A549 (cell line): ENCODE measurements at regions not wholly inside any gene's neighbourhood (a gene's known extent, or its start where the extent isn't known, plus 50 kb on each side); places are given as distances from the start of the nearest gene placed in this dataset.

Source experiments
- ATAC-seq, 2 experiments: fragments of 200-7000 bp in 1 of 2; fragments of >200 bp in 1 of 2; cut with Nextera tagmentation in 1 of 2; cut with Tn5 transposase in 1 of 2; 3 replicates each; pipeline versions ENCODE4 v1.8.0 to v1.9.1; 2018 to 2020; ENCODE audit warnings: mild to moderate bottlenecking in 1 of 2, moderate library complexity in 1 of 2
- CTCF ChIA-PET: fragments of 300-600 bp; sonication (Branson Sonifier 250); formaldehyde crosslinking; extraction: SDS; loops from one replicate; lab custom pipeline; 2021; ENCODE audit warnings: antibody characterized with exemption, inconsistent platforms; lab: Yijun Ruan, JAX
- POLR2A ChIA-PET: fragments of 350-600 bp; formaldehyde crosslinking; extraction: SDS; loops from one replicate; lab custom pipeline; 2021; ENCODE audit warnings: antibody characterized with exemption, inconsistent platforms; lab: Yijun Ruan, JAX
- DNase-seq, 2 experiments: peaks; one replicate each; pipeline versions ENCODE4 v3.0.0 to v3.0.0-alpha.2; 2011 to 2016; ENCODE audit warnings: low read depth in 1 of 2, low spot score in 1 of 2
- FAIRE-seq: peaks from 2 replicates; lab custom pipeline; 2011; peaks lifted over from hg19 to GRCh38; lab: Jason Lieb, UNC
- H3K27ac ChIP-seq, 2 experiments: fragments of >200 bp; sonication (Bioruptor Twin); formaldehyde crosslinking; 3 replicates each; pipeline ENCODE4 v1.5.1; 2016 to 2017
- H3K4me1 ChIP-seq: fragments of >200 bp; sonication (Bioruptor Twin); formaldehyde crosslinking; 3 replicates; pipeline ENCODE4 v1.6.1; 2016
- H3K4me2 ChIP-seq: fragments of >200 bp; sonication (Bioruptor Twin); formaldehyde crosslinking; 3 replicates; pipeline ENCODE4 v1.6.1; 2016
- H3K4me3 ChIP-seq: fragments of >200 bp; sonication (Bioruptor Twin); formaldehyde crosslinking; 3 replicates; pipeline ENCODE4 v1.5.1; 2016
- H3K9me3 ChIP-seq: fragments of >200 bp; sonication (Bioruptor Twin); formaldehyde crosslinking; 3 replicates; pipeline ENCODE4 v1.6.1; 2016
- CBX2 ChIP-seq: fragments of 200-600 bp; sonication (generic); IDR thresholded peaks from 2 replicates; pipeline ENCODE4 v1.6.1; 2016; ENCODE audit warnings: low read depth, mild to moderate bottlenecking, borderline replicate concordance
- CBX8 ChIP-seq: fragments of 200-600 bp; sonication (generic); IDR thresholded peaks from 2 replicates; pipeline ENCODE4 v1.6.1; 2016
- CHD4 ChIP-seq: fragments of 200-600 bp; sonication (generic); IDR thresholded peaks from 2 replicates; pipeline ENCODE4 v1.6.1; 2016; ENCODE audit warnings: antibody characterized with exemption, mild to moderate bottlenecking, borderline replicate concordance
- CTCF ChIP-seq: fragments of >200 bp; sonication (Bioruptor Twin); formaldehyde crosslinking; IDR thresholded peaks from 3 replicates; pipeline ENCODE4 v1.5.1; 2016
- E2F6 ChIP-seq: IDR thresholded peaks from 2 replicates; pipeline ENCODE4 v1.6.1; 2012; ENCODE audit warnings: low read depth, borderline replicate concordance
- EHF ChIP-seq: fragments of 250-450 bp; sonication (Bioruptor Pico); IDR thresholded peaks from 2 replicates; pipeline ENCODE4 v1.5.0; 2020; ENCODE audit warnings: mild to moderate bottlenecking
- EP300 ChIP-seq, 2 experiments: fragments of >200 bp; sonication (Bioruptor Twin); formaldehyde crosslinking; IDR thresholded peaks; 2 replicates in 1 of 2; 3 replicates in 1 of 2; pipeline ENCODE4 v1.6.1; 2016 to 2017
- ESRRA ChIP-seq: fragments of 150-350 bp; IDR thresholded peaks from 2 replicates; pipeline ENCODE4 v1.6.1; 2014; ENCODE audit warnings: mild to moderate bottlenecking, low read length, borderline replicate concordance
- FOXS1 ChIP-seq: fragments of 250-450 bp; sonication (Bioruptor Pico); IDR thresholded peaks from 2 replicates; pipeline ENCODE4 v1.5.0; 2020; ENCODE audit warnings: mild to moderate bottlenecking, moderate library complexity
- HEYL ChIP-seq: fragments of 250-450 bp; sonication (Bioruptor Pico); IDR thresholded peaks from 2 replicates; pipeline ENCODE4 v1.8.0; 2021; ENCODE audit warnings: mild to moderate bottlenecking, moderate library complexity
- HOXA7 ChIP-seq: fragments of 250-450 bp; sonication (Bioruptor Pico); IDR thresholded peaks from 2 replicates; pipeline ENCODE4 v1.5.0; 2020; ENCODE audit warnings: mild to moderate bottlenecking, moderate library complexity
- HOXB5 ChIP-seq: fragments of 250-450 bp; sonication (Bioruptor Pico); IDR thresholded peaks from 2 replicates; pipeline ENCODE4 v1.5.0; 2020; ENCODE audit warnings: mild to moderate bottlenecking, moderate library complexity
- JUN ChIP-seq, 2 experiments: fragments of >200 bp; sonication (Bioruptor Twin); formaldehyde crosslinking; IDR thresholded peaks; 2 replicates in 1 of 2; 3 replicates in 1 of 2; pipeline ENCODE4 v1.6.1; 2016 to 2017
- MYC ChIP-seq: IDR thresholded peaks from 2 replicates; pipeline ENCODE4 v1.6.1; 2012; ENCODE audit warnings: mild to moderate bottlenecking, inconsistent platforms, low read length, improper control_type of control experiment, borderline replicate concordance
- NPAS2 ChIP-seq: fragments of 250-450 bp; sonication (Bioruptor Pico); IDR thresholded peaks from 2 replicates; pipeline ENCODE4 v1.8.0; 2022; ENCODE audit warnings: mild to moderate bottlenecking, moderate library complexity, borderline replicate concordance
- PBX3 ChIP-seq: IDR thresholded peaks from 2 replicates; pipeline ENCODE4 v1.6.1; 2012
- POLR2A ChIP-seq: IDR thresholded peaks from 2 replicates; pipeline ENCODE4 v1.6.1; 2012; ENCODE audit warnings: mild to moderate bottlenecking, low read length
- POLR2AphosphoS2 ChIP-seq: conservative IDR thresholded peaks from 2 replicates; pipeline ENCODE4 v1.6.1; 2012; ENCODE audit warnings: low read length, improper control_type of control experiment, inconsistent platforms
- RAD21 ChIP-seq, 2 experiments: fragments of >200 bp in 1 of 2; sonication (Bioruptor Twin) in 1 of 2; formaldehyde crosslinking in 1 of 2; IDR thresholded peaks in 1 of 2; conservative IDR thresholded peaks in 1 of 2; 2 replicates in 1 of 2; 3 replicates in 1 of 2; pipeline ENCODE4 v1.6.1; 2012 to 2018; ENCODE audit warnings: inconsistent platforms in 1 of 2
- RARB ChIP-seq: fragments of 250-450 bp; sonication (Bioruptor Pico); IDR thresholded peaks from 2 replicates; pipeline ENCODE4 v1.8.0; 2021; ENCODE audit warnings: mild to moderate bottlenecking, moderate library complexity
- REST ChIP-seq: fragments of 200-600 bp; sonication (generic); IDR thresholded peaks from 2 replicates; pipeline ENCODE4 v1.6.1; 2016; ENCODE audit warnings: antibody characterized with exemption, mild to moderate bottlenecking, moderate library complexity
- RFX5 ChIP-seq: fragments of 450-650 bp; IDR thresholded peaks from 2 replicates; pipeline ENCODE4 v1.7.1; 2014; ENCODE audit warnings: antibody characterized with exemption, mild to moderate bottlenecking, moderate library complexity
- SREBF2 ChIP-seq: fragments of 450-650 bp; IDR thresholded peaks from 2 replicates; pipeline ENCODE4 v1.6.1; 2014; ENCODE audit warnings: mild to moderate bottlenecking, moderate library complexity
- TFCP2L1 ChIP-seq: fragments of 250-450 bp; sonication (Bioruptor Pico); IDR thresholded peaks from 2 replicates; pipeline ENCODE4 v1.5.0; 2021; ENCODE audit warnings: mild to moderate bottlenecking
- TP53 ChIP-seq: fragments of 250-450 bp; sonication (Bioruptor Pico); IDR thresholded peaks from 2 replicates; pipeline ENCODE4 v1.5.0; 2021; ENCODE audit warnings: mild to moderate bottlenecking, moderate library complexity
- USF2 ChIP-seq: fragments of 450-650 bp; IDR thresholded peaks from 2 replicates; pipeline ENCODE4 v1.6.1; 2014; ENCODE audit warnings: antibody characterized with exemption
- WGBS: methylation state at CpG from one replicate; pipeline ENCODE4 v1.1.6; 2017; ENCODE audit errors: missing lambda C conversion rate; 5-methylcytosine and 5-hydroxymethylcytosine counted together

GRCh38 chr16:5526826-5527225 is 429.2 kb upstream of the EEF2KMT start:
- DNase-seq, result no peak
- WGBS, result 29% methylated on average over 8 of the region's 8 CpGs
- no peak for FAIRE-seq

GRCh38 chr16:5523829-5524228 is 426.2 kb upstream of the EEF2KMT start:
- Histone ChIP-seq H3K4me1 (no peaks in the 10 kb centered on the region), H3K4me2 (no peak overlapping the region), H3K4me3 (no peak overlapping the region), H3K9me3 (no peaks in the 10 kb centered on the region), H3K27ac (no peak overlapping the region)
- 29% methylated on average over 10 of the region's 10 CpGs for WGBS
- ChIA-PET CTCF (no interaction called here), POLR2A (no interaction called here)
- ATAC-seq (no peak), FAIRE-seq (no peak), DNase-seq (no peak)
- TF ChIP-seq FOXS1 (CRISPR knock-in tag), result no peak
- no peak for TF ChIP-seq ESRRA
- no peak for TF ChIP-seq RAD21 (conservative IDR thresholded peaks at IDR 0.05 in 1 of 2, IDR thresholded peaks at IDR 0.05 in 1 of 2)

More at GRCh38 chr16:5526826-5527225, 429.2 kb upstream of the EEF2KMT start:
- ATAC-seq, result no peak
- Histone ChIP-seq H3K9me3 (no peaks in the 10 kb centered on the region), H3K27ac (no peak overlapping the region), H3K4me3 (no peak overlapping the region), H3K4me1 (no peaks in the 10 kb centered on the region), H3K4me2 (no peak overlapping the region)
- ChIA-PET CTCF (no interaction called here), POLR2A (no interaction called here)
- TF ChIP-seq RARB (CRISPR knock-in tag) (no peak), HEYL (CRISPR knock-in tag) (no peak), JUN (IDR thresholded peaks at IDR 0.05) (no peak), NPAS2 (no peak), CBX2 (no peak), SREBF2 (no peak), EHF (CRISPR knock-in tag) (no peak), TFCP2L1 (CRISPR knock-in tag) (no peak), REST (no peak), MYC (no peak), USF2 (no peak), RFX5 (no peak), POLR2AphosphoS2 (no peak), POLR2A (no peak), HOXA7 (CRISPR knock-in tag) (no peak)

GRCh38 chr16:5516115-5516514 is 418.5 kb upstream of the EEF2KMT start:
- TF ChIP-seq CHD4 (no peak), HOXB5 (CRISPR knock-in tag) (no peak), CTCF (no peak), PBX3 (no peak), USF2 (no peak), E2F6 (no peak), ESRRA (no peak), RAD21 (conservative IDR thresholded peaks at IDR 0.05 in 1 of 2, IDR thresholded peaks at IDR 0.05 in 1 of 2) (no peak), CBX8 (no peak), TP53 (CRISPR knock-in tag) (no peak), EP300 (IDR thresholded peaks at IDR 0.05) (no peak)
- peak in 1 of 2 experiments; percentile 9 for DNase-seq
- Histone ChIP-seq H3K4me2 (no peak overlapping the region), H3K4me1 (no peaks in the 10 kb centered on the region), H3K27ac (no peak overlapping the region), H3K4me3 (no peak overlapping the region), H3K9me3 (no peaks in the 10 kb centered on the region)
- FAIRE-seq, result no peak
- CTCF ChIA-PET, result interaction anchor here (1.1 kb wide), 1 partner anchor 26 kb away, joined by 3 read pairs; no protein-coding TSS in a partner anchor
- ATAC-seq, result no peak
- POLR2A ChIA-PET, result no interaction called here
